Stimulated activated naive CD4-positive, alpha-beta T cell (primary cell): ENCODE measurements at regions not wholly inside any gene's neighbourhood (a gene's known extent, or its start where the extent isn't known, plus 50 kb on each side); places are given as distances from the start of the nearest gene placed in this dataset.
"Not testable (repeated sequence)": the region's sequence is repeated elsewhere in the genome, so short reads cannot be mapped to it uniquely, and the experiment has no call there.

Source experiments
- DNase-seq, 6 experiments: peaks; one replicate each; lab custom pipeline; 2025; lab: John Stamatoyannopoulos, UW

GRCh38 chr10:131581547-131581946, 270.0 kb upstream of the TCERG1L start:
- not testable (repeated sequence) for DNase-seq

- no peak for DNase-seq
These were observed 272.8 kb upstream of the TCERG1L start for GRCh38 chr10:131584287-131584686.

- DNase-seq = no peak
These were observed 274.2 kb upstream of the TCERG1L start for GRCh38 chr10:131585761-131586160.

GRCh38 chr10:131586958-131587357, 275.4 kb upstream of the TCERG1L start:
- DNase-seq = no peak

- DNase-seq = no peak
These were observed 276.6 kb upstream of the TCERG1L start for GRCh38 chr10:131587976-131588680.

GRCh38 chr10:131588704-131589220, 277.2 kb upstream of the TCERG1L start:
- DNase-seq = no peak

GRCh38 chr10:131590567-131590966, 279.0 kb upstream of the TCERG1L start:
- DNase-seq = no peak

GRCh38 chr10:131591936-131592335, 280.4 kb upstream of the TCERG1L start:
- no peak for DNase-seq

- no peak for DNase-seq
These were observed 291.6 kb upstream of the PPP2R2D start for GRCh38 chr10:131609176-131609575.

GRCh38 chr10:131615150-131615549, 285.7 kb upstream of the PPP2R2D start:
- DNase-seq = no peak

GRCh38 chr10:131616040-131616439, 284.8 kb upstream of the PPP2R2D start:
- no peak for DNase-seq

- DNase-seq = no peak
These were observed 283.5 kb upstream of the PPP2R2D start for GRCh38 chr10:131617113-131617858.

- no peak for DNase-seq
These were observed 282.1 kb upstream of the PPP2R2D start for GRCh38 chr10:131618587-131619267.

- no peak for DNase-seq
These were observed 280.5 kb upstream of the PPP2R2D start for GRCh38 chr10:131620314-131620713.

- DNase-seq = no peak
These were observed 279.9 kb upstream of the PPP2R2D start for GRCh38 chr10:131620904-131621303.

GRCh38 chr10:131621784-131622624, 278.8 kb upstream of the PPP2R2D start:
- DNase-seq = no peak

GRCh38 chr10:131625041-131625440, 275.8 kb upstream of the PPP2R2D start:
- DNase-seq = no peak

GRCh38 chr10:131626274-131626673, 274.5 kb upstream of the PPP2R2D start:
- no peak for DNase-seq

GRCh38 chr10:131629026-131629770, 271.6 kb upstream of the PPP2R2D start:
- no peak for DNase-seq

GRCh38 chr10:131630772-131631258, 270.0 kb upstream of the PPP2R2D start:
- no peak for DNase-seq

- DNase-seq = no peak
These were observed 269.2 kb upstream of the PPP2R2D start for GRCh38 chr10:131631619-131632018.
